ENCODE measurements at regions not wholly inside any gene's neighbourhood (a gene's known extent, or its start where the extent isn't known, plus 50 kb on each side); places are given as distances from the start of the nearest gene placed in this dataset.

GRCh38 chr1:79082233-79082632 lies 75.7 kb upstream of the ADGRL4 start:
- TF ChIP-seq YY1 (IDR thresholded peaks at IDR 0.05; ENCODE audit: insufficient read depth, insufficient read length) = no peak
- TF ChIP-seq SUZ12 (IDR thresholded peaks at IDR 0.05; ENCODE audit: extremely low read depth, insufficient read depth, insufficient read length) = no peak
